Esophagus squamous epithelium (tissue), 5 donors: ENCODE measurements at regions not wholly inside any gene's neighbourhood (a gene's known extent, or its start where the extent isn't known, plus 50 kb on each side); places are given as distances from the start of the nearest gene placed in this dataset.

Experiments
- DNase-seq: peaks from one replicate; lab custom pipeline; 2025; lab: John Stamatoyannopoulos, UW
- H3K27ac ChIP-seq, 4 donors: fragments of 200-600 bp; sonication (generic); one replicate each; pipeline ENCODE4 v1.5.1; 2016 to 2019; ENCODE audit warnings: mild to moderate bottlenecking in 1 of 4
- H3K27me3 ChIP-seq, 4 donors: fragments of 200-600 bp; sonication (generic); 1 replicate in 3 of 4; 2 replicates in 1 of 4; pipeline versions ENCODE4 v1.5.1 to v1.6.0; 2017 to 2021; ENCODE audit warnings: antibody characterized with exemption in 1 of 4
- H3K36me3 ChIP-seq, 3 donors: fragments of 200-600 bp; sonication (generic); one replicate each; pipeline ENCODE4 v1.5.1; 2016 to 2019
- H3K4me1 ChIP-seq, 3 donors: fragments of 200-600 bp; sonication (generic); one replicate each; pipeline ENCODE4 v1.5.1; 2017 to 2019
- H3K4me3 ChIP-seq, 4 donors: fragments of 200-600 bp; sonication (generic); 1 replicate in 3 of 4; 2 replicates in 1 of 4; pipeline ENCODE4 v1.5.1; 2016 to 2019; ENCODE audit warnings: mild to moderate bottlenecking in 2 of 4, moderate library complexity in 1 of 4
- H3K9me3 ChIP-seq, 3 donors: fragments of 200-600 bp; sonication (generic); one replicate each; pipeline ENCODE4 v1.5.1; 2016 to 2019
- POLR2A ChIP-seq, 4 donors: fragments of 450-650 bp; IDR thresholded peaks; one replicate each; pipeline ENCODE4 v1.6.1; 2017; ENCODE audit warnings: antibody characterized with exemption in 4 of 4, mild to moderate bottlenecking in 4 of 4, moderate library complexity in 3 of 4
- WGBS, 2 donors: methylation state at CpG; one replicate each; pipeline ENCODE4 v1.1.5; 2018; 5-methylcytosine and 5-hydroxymethylcytosine counted together
- intact Hi-C: fragments of 100-400 bp; cut with DNase I; formaldehyde crosslinking; loops from one replicate; pipeline ENCODE4 v1.15.0; 2022
- TF ChIP-seq, protein P1 (sequence below), 6 experiments: fragments of 450-650 bp in 4 of 6; fragments of 200-600 bp in 2 of 6; sonication (generic) in 2 of 6; IDR thresholded peaks; one replicate each; pipeline ENCODE4 v1.5.1; 2016 to 2019; ENCODE audit warnings: antibody characterized with exemption in 6 of 6, mild to moderate bottlenecking in 4 of 6, moderate library complexity in 4 of 6
- donor health status: DM: yes; HTN: yes; CAD: no.

DNA sequence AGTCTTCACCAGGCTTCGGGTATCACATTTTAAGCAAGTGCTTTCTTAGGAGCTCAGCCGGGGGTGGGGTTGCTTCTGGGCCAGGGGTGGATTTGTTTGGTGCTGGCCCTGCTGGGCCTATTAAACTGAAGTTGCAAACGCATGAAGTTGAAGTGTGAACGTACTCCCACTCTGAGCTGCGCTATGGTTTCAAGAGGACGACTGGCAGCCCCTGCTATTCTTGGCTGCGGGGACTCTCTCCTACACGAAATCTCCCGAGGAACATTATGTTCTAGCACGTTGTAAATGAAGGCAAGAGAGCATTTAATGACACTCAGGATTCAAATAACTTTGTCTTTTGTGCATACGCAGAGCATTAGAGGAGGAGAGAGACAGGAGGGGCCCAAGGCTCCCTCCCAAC lies 401.3 kb upstream of the BOD1L1 start:
- H3K4me3 ChIP-seq: no peak overlapping the region
- H3K27me3 ChIP-seq: no peaks in the 10 kb centered on the region
- H3K4me1 ChIP-seq: no peaks in the 10 kb centered on the region
- no peaks in the 10 kb centered on the region for H3K36me3 ChIP-seq
- no peak for DNase-seq
- H3K9me3 ChIP-seq: no peaks in the 10 kb centered on the region
- 67 to 72% methylated on average over 10 to 11 of the region's 11 CpGs for WGBS, 2 donors
- intact Hi-C loops: no loop called here
- no peak overlapping the region for H3K27ac ChIP-seq
- no peak for TF ChIP-seq POLR2A (IDR thresholded peaks at IDR 0.05)

DNA sequence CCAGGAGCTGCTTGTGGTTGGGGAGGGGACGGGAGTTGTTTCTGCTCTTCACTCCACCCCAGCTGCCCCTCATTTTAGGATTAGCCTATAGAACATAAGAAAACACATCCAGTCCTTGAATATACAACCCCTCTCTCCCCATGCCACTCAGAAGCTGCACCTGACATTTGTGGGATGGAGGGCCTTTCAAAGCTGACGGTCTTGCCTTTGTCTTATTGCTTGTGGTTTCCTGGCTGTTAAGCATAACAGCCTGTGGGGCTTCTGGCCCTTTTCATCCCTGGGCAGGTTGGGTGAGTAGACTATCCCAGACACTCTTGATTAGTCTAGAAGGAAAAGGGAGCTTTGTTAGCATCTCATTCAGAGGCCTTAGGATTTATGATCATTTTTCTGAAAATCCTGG lies 407.6 kb upstream of the BOD1L1 start:
- H3K27ac ChIP-seq: no peak overlapping the region
- TF ChIP-seq POLR2A (IDR thresholded peaks at IDR 0.05): no peak
- TF ChIP-seq, protein P1, sequence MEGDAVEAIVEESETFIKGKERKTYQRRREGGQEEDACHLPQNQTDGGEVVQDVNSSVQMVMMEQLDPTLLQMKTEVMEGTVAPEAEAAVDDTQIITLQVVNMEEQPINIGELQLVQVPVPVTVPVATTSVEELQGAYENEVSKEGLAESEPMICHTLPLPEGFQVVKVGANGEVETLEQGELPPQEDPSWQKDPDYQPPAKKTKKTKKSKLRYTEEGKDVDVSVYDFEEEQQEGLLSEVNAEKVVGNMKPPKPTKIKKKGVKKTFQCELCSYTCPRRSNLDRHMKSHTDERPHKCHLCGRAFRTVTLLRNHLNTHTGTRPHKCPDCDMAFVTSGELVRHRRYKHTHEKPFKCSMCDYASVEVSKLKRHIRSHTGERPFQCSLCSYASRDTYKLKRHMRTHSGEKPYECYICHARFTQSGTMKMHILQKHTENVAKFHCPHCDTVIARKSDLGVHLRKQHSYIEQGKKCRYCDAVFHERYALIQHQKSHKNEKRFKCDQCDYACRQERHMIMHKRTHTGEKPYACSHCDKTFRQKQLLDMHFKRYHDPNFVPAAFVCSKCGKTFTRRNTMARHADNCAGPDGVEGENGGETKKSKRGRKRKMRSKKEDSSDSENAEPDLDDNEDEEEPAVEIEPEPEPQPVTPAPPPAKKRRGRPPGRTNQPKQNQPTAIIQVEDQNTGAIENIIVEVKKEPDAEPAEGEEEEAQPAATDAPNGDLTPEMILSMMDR (IDR thresholded peaks at IDR 0.05): no peak
- WGBS, 2 donors: 59 to 71% methylated on average over 2 of the region's 2 CpGs
- no peaks in the 10 kb centered on the region for H3K27me3 ChIP-seq
- H3K9me3 ChIP-seq: no peaks in the 10 kb centered on the region
- H3K36me3 ChIP-seq: no peaks in the 10 kb centered on the region
- no peaks in the 10 kb centered on the region for H3K4me1 ChIP-seq
- intact Hi-C loops: no loop called here
- no peak overlapping the region for H3K4me3 ChIP-seq
- no peak for DNase-seq

DNA sequence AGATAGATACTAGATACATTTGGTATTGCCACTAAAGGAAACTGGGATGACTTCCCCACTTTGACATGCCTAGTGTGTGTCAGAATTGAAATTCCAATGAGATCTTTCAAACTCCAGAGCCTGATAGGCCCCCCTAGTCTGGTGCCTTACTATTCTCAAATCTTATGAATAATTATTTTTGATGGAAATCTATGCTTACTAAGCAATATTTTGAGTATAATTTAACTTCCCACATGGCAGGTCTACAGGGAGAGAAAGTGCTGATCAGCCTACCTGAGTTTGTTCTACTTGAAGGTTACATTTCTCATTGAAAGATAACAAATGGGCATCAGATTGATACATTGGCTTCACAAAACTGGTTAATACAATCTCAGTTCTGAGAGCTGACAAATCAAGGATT lies 415.7 kb upstream of the BOD1L1 start:
- DNase-seq: no peak
- no peaks in the 10 kb centered on the region for H3K36me3 ChIP-seq
- no peaks in the 10 kb centered on the region for H3K27me3 ChIP-seq
- H3K27ac ChIP-seq: no peak overlapping the region
- no peak overlapping the region for H3K4me3 ChIP-seq
- H3K4me1 ChIP-seq: no peaks in the 10 kb centered on the region
- H3K9me3 ChIP-seq: no peaks in the 10 kb centered on the region
- intact Hi-C loops: no loop called here
- no peak for TF ChIP-seq POLR2A (IDR thresholded peaks at IDR 0.05)
- TF ChIP-seq, protein P1 (IDR thresholded peaks at IDR 0.05): no peak

DNA sequence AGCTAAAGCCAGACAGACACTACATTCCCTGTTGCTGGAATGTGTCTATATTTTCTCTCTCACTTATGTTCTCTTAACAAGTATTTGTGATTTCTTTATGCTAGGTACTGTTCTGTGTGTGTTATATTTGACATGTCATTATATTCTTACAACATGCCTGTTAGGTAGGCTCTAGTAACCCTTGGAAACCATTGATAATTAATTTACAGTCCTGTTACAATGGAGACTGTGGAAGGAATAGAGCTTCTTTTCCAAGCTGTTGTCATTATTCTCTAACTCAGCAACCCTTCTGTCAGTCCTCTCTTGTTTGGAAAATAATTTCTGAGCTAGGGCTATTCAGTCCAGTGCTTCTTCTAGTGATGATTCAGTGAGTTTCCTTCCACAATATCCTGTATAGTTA lies 419.1 kb upstream of the BOD1L1 start:
- no peak for TF ChIP-seq POLR2A (IDR thresholded peaks at IDR 0.05)
- TF ChIP-seq, protein P1 (IDR thresholded peaks at IDR 0.05): no peak
- Histone ChIP-seq H3K9me3 (no peaks in the 10 kb centered on the region), H3K4me1 (no peaks in the 10 kb centered on the region), H3K36me3 (no peaks in the 10 kb centered on the region), H3K4me3 (no peak overlapping the region), H3K27me3 (no peaks in the 10 kb centered on the region), H3K27ac (no peak overlapping the region)
- DNase-seq: no peak
- intact Hi-C loops: no loop called here

DNA sequence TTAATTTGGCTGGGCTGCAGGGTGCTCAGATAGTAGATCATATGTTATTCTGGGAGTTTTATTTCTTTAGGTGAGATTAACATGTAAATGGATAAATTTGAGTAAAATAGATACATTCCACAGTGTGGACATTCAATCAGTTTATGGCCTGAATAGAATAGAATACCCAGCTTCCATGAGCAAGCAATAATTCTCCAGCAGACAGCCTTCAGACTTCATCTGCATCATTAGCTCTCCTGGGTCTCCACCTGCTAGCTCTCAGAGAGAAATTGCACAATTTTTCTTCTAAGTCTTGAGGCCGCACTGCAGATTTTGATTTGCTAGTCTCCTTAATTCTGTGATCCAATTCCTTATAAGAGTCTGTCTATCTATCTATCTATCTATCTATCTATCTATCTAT lies 420.3 kb upstream of the BOD1L1 start:
- intact Hi-C loops: no loop called here
- Histone ChIP-seq H3K27ac (no peak overlapping the region), H3K4me1 (no peaks in the 10 kb centered on the region), H3K4me3 (no peak overlapping the region), H3K9me3 (no peaks in the 10 kb centered on the region), H3K36me3 (no peaks in the 10 kb centered on the region), H3K27me3 (no peaks in the 10 kb centered on the region)
- DNase-seq: no peak
- no peak for TF ChIP-seq POLR2A (IDR thresholded peaks at IDR 0.05)
- TF ChIP-seq, protein P1 (IDR thresholded peaks at IDR 0.05): no peak
- WGBS, 2 donors: 94 to 100% methylated on average over 1 of the region's 1 CpG

DNA sequence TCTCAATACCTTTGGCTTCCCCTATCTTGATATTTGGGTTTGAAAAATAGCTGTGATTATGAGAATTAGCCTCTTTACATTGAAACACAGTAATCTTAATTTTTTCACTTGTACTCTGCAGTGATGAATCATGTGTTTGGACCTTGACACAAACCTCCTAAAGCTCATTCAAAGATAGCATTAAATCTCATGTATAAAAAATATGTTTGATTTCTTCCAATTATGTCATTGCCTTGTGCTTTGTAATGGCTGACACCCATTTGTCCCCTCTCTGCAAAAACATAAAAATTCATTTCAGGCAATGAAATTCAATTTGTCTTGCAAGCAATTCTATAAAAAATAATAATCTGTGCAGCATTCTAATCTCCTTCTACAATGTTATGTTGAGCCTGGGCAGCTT lies 422.4 kb upstream of the BOD1L1 start:
- TF ChIP-seq, protein P1 (IDR thresholded peaks at IDR 0.05): no peak
- TF ChIP-seq POLR2A (IDR thresholded peaks at IDR 0.05): no peak
- H3K4me1 ChIP-seq: no peaks in the 10 kb centered on the region
- H3K36me3 ChIP-seq: no peaks in the 10 kb centered on the region
- no peaks in the 10 kb centered on the region for H3K27me3 ChIP-seq
- intact Hi-C loops: no loop called here
- no peak overlapping the region for H3K4me3 ChIP-seq
- no peak for DNase-seq
- no peak overlapping the region for H3K27ac ChIP-seq
- no peaks in the 10 kb centered on the region for H3K9me3 ChIP-seq
